ENCODE measurements at regions not wholly inside any gene's neighbourhood (a gene's known extent, or its start where the extent isn't known, plus 50 kb on each side); places are given as distances from the start of the nearest gene placed in this dataset.

- TF ChIP-seq CTCF (IDR thresholded peaks at IDR 0.05) (no peak), POLR2A (IDR thresholded peaks at IDR 0.05) (no peak)
Measured at GRCh38 chr14:88955455-88955854, 131.0 kb downstream of the TTC8 start.

Measured in ovary (tissue), 3 donors.